ENCODE measurements at regions not wholly inside any gene's neighbourhood (a gene's known extent, or its start where the extent isn't known, plus 50 kb on each side); places are given as distances from the start of the nearest gene placed in this dataset.

- no peaks in the 10 kb centered on the region for H3K27me3 ChIP-seq
- no peaks in the 10 kb centered on the region for H3K36me3 ChIP-seq
- no peak overlapping the region for H3K4me3 ChIP-seq
- H3K27ac ChIP-seq = no peak overlapping the region
- no peaks in the 10 kb centered on the region for H3K4me1 ChIP-seq
- H3K9me3 ChIP-seq = no peaks in the 10 kb centered on the region
- TF ChIP-seq POLR2A (IDR thresholded peaks at IDR 0.05) (no peak), EP300 (IDR thresholded peaks at IDR 0.05) (no peak)
- TF ChIP-seq, protein P1, sequence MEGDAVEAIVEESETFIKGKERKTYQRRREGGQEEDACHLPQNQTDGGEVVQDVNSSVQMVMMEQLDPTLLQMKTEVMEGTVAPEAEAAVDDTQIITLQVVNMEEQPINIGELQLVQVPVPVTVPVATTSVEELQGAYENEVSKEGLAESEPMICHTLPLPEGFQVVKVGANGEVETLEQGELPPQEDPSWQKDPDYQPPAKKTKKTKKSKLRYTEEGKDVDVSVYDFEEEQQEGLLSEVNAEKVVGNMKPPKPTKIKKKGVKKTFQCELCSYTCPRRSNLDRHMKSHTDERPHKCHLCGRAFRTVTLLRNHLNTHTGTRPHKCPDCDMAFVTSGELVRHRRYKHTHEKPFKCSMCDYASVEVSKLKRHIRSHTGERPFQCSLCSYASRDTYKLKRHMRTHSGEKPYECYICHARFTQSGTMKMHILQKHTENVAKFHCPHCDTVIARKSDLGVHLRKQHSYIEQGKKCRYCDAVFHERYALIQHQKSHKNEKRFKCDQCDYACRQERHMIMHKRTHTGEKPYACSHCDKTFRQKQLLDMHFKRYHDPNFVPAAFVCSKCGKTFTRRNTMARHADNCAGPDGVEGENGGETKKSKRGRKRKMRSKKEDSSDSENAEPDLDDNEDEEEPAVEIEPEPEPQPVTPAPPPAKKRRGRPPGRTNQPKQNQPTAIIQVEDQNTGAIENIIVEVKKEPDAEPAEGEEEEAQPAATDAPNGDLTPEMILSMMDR (IDR thresholded peaks at IDR 0.05) = no peak
- WGBS, 2 donors = 90 to 93% methylated on average over 1 of the region's 1 CpG
- DNase-seq (ENCODE audit: low spot score in 2 of 2) = no peak
Observed at GRCh38 chr10:111240348-111240747, 163.5 kb downstream of the ADRA2A start.

- TF ChIP-seq, protein P1 (IDR thresholded peaks at IDR 0.05) = no peak
- no peak for TF ChIP-seq POLR2A (IDR thresholded peaks at IDR 0.05)
- TF ChIP-seq EP300 (IDR thresholded peaks at IDR 0.05) = no peak
Observed at GRCh38 chr10:111243126-111243525, 166.3 kb downstream of the ADRA2A start.

DNA sequence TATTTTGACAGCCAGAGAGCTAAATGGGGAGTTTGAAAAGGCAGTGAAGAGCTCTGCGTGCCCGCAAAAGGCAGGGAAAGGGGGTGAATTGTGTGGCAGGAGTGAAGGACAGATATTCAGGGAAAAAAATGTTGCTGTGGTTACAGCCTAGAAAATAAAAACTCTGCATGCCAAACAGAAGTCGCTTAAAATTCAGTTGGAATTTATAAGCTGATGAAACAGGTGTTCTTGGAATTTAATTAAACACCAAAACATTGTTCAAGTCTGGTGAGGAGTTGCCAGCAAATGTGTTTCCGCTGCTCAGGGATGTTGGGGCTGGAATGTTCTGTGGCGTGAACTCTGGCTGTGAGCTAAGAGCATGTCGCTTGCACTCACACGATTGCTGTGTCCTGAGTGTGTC, 169.3 kb downstream of the ADRA2A start:
- Histone ChIP-seq H3K4me1 (no peaks in the 10 kb centered on the region), H3K9me3 (peaks cover 0 to 5% (median 1%) of the 10 kb centered on the region in 4 donors), H3K27ac (no peak overlapping the region), H3K27me3 (no peaks in the 10 kb centered on the region), H3K36me3 (no peaks in the 10 kb centered on the region), H3K4me3 (no peak overlapping the region)
- WGBS, 2 donors = 55 to 57% methylated on average over 7 of the region's 7 CpGs
- no peak for DNase-seq (ENCODE audit: low spot score in 2 of 2)
- TF ChIP-seq EP300 (IDR thresholded peaks at IDR 0.05) (no peak), POLR2A (IDR thresholded peaks at IDR 0.05) (no peak)
- TF ChIP-seq, protein P1 (IDR thresholded peaks at IDR 0.05) = no peak

More at GRCh38 chr10:111243126-111243525, 166.3 kb downstream of the ADRA2A start:
- no peaks in the 10 kb centered on the region for H3K27me3 ChIP-seq
- H3K36me3 ChIP-seq = no peaks in the 10 kb centered on the region
- DNase-seq (ENCODE audit: low spot score in 2 of 2) = no peak
- no peak overlapping the region for H3K4me3 ChIP-seq
- H3K27ac ChIP-seq = no peak overlapping the region
- H3K9me3 ChIP-seq = no peaks in the 10 kb centered on the region
- H3K4me1 ChIP-seq = no peaks in the 10 kb centered on the region
- WGBS, 2 donors = 62 to 74% methylated on average over 3 of the region's 3 CpGs

GRCh38 chr10:111246814-111247452, 170.1 kb downstream of the ADRA2A start:
- DNase-seq (ENCODE audit: low spot score in 2 of 2) = no peak
- WGBS, 2 donors = 47 to 50% methylated on average over 6 of the region's 6 CpGs
- peaks cover 0 to 7% (median 1%) of the 10 kb centered on the region in 4 donors for H3K9me3 ChIP-seq
- no peak overlapping the region for H3K4me3 ChIP-seq
- TF ChIP-seq POLR2A (IDR thresholded peaks at IDR 0.05) = no peak
- TF ChIP-seq, protein P1 (IDR thresholded peaks at IDR 0.05) = no peak
- no peak for TF ChIP-seq EP300 (IDR thresholded peaks at IDR 0.05)
- H3K27ac ChIP-seq = no peak overlapping the region
- no peaks in the 10 kb centered on the region for H3K36me3 ChIP-seq
- H3K4me1 ChIP-seq = no peaks in the 10 kb centered on the region
- no peaks in the 10 kb centered on the region for H3K27me3 ChIP-seq

DNA sequence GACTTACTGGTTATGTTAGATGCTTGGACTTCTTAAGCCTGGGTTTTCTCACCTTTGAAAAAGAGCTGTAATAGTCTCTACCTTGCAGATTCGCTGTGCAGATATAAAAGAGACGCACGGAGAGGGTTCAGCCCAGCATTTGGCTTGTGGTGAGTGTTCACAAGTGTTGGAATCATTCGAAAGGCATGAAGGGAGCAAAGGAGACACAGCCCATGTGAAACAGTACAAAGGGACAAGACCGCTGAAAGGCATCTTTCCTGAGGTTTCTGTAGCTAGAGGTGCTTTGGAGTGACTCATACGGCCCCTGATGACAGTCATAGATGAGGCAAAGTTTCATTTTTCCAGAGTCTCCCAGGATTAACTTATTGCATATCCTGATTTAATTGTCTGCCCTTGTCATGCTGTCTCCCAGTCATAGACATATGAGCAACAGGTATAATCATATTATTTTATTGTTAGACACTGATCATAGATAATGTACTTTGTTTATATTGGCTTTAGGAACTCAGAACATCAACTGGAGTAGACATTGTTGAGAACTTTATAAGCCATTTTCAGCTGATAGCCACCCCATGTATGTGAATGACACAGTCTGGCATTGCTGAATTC, 171.1 kb downstream of the ADRA2A start:
- no peaks in the 10 kb centered on the region for H3K27me3 ChIP-seq
- no peak overlapping the region for H3K27ac ChIP-seq
- H3K9me3 ChIP-seq = peaks cover 0 to 11% (median 1%) of the 10 kb centered on the region in 4 donors
- no peaks in the 10 kb centered on the region for H3K4me1 ChIP-seq
- 86 to 87% methylated on average over 6 of the region's 6 CpGs for WGBS, 2 donors
- no peak for DNase-seq (ENCODE audit: low spot score in 2 of 2)
- H3K4me3 ChIP-seq = no peak overlapping the region
- TF ChIP-seq, protein P1 (IDR thresholded peaks at IDR 0.05) = no peak
- no peak for TF ChIP-seq EP300 (IDR thresholded peaks at IDR 0.05)
- no peak for TF ChIP-seq POLR2A (IDR thresholded peaks at IDR 0.05)
- H3K36me3 ChIP-seq = no peaks in the 10 kb centered on the region
